Activated naive CD8-positive, alpha-beta T cell treated with anti-CD3 and anti-CD28 coated beads for 36 hours (primary cell): ENCODE measurements at regions not wholly inside any gene's neighbourhood (a gene's known extent, or its start where the extent isn't known, plus 50 kb on each side); places are given as distances from the start of the nearest gene placed in this dataset.

ENCODE experiments used
- DNase-seq: peaks from one replicate; pipeline ENCODE4 v3.0.0; 2021
- H3K27ac Mint-ChIP-seq: one replicate; pipeline ENCODE4 v1.8.0; 2022; ENCODE audit warnings: mild to moderate bottlenecking, moderate library complexity, mixed read lengths
- H3K27me3 Mint-ChIP-seq: one replicate; pipeline ENCODE4 v1.8.0; 2022; ENCODE audit warnings: mild to moderate bottlenecking, mixed read lengths
- H3K36me3 Mint-ChIP-seq: one replicate; pipeline ENCODE4 v1.8.0; 2021; ENCODE audit warnings: mild to moderate bottlenecking, mixed read lengths
- H3K4me1 Mint-ChIP-seq: one replicate; pipeline ENCODE4 v1.8.0; 2021; ENCODE audit warnings: mixed read lengths
- H3K4me3 Mint-ChIP-seq: one replicate; pipeline ENCODE4 v1.8.0; 2022; ENCODE audit warnings: mild to moderate bottlenecking, moderate library complexity, mixed read lengths
- H3K9me3 Mint-ChIP-seq: one replicate; pipeline ENCODE4 v1.8.0; 2022; ENCODE audit warnings: mixed read lengths

GRCh38 chr17:68705714-68706076 lies 104.5 kb upstream of the FAM20A start:
- no peak for DNase-seq
- no peaks in the 10 kb centered on the region for H3K9me3 Mint-ChIP-seq
- no peak overlapping the region for H3K27ac Mint-ChIP-seq
- H3K4me1 Mint-ChIP-seq: no peaks in the 10 kb centered on the region
- H3K36me3 Mint-ChIP-seq: no peaks in the 10 kb centered on the region
- peaks cover 4% of the 10 kb centered on the region for H3K27me3 Mint-ChIP-seq
- H3K4me3 Mint-ChIP-seq: no peak overlapping the region

- Mint-ChIP-seq H3K4me1 (no peaks in the 10 kb centered on the region), H3K9me3 (no peaks in the 10 kb centered on the region), H3K4me3 (no peak overlapping the region), H3K27ac (no peak overlapping the region), H3K27me3 (peaks cover 4% of the 10 kb centered on the region), H3K36me3 (no peaks in the 10 kb centered on the region)
- DNase-seq: no peak
Observed at GRCh38 chr17:68704871-68705713, 103.9 kb upstream of the FAM20A start.

- Mint-ChIP-seq H3K9me3 (peaks cover 3% of the 10 kb centered on the region), H3K4me3 (no peak overlapping the region), H3K27ac (no peak overlapping the region), H3K36me3 (no peaks in the 10 kb centered on the region), H3K4me1 (no peaks in the 10 kb centered on the region), H3K27me3 (peaks cover 6% of the 10 kb centered on the region)
- no peak for DNase-seq
Observed at GRCh38 chr17:68701046-68701445, 99.9 kb upstream of the FAM20A start.

- Mint-ChIP-seq H3K36me3 (no peaks in the 10 kb centered on the region), H3K4me3 (no peak overlapping the region), H3K27me3 (peaks cover 6% of the 10 kb centered on the region), H3K9me3 (peaks cover 3% of the 10 kb centered on the region), H3K4me1 (no peaks in the 10 kb centered on the region), H3K27ac (no peak overlapping the region)
- no peak for DNase-seq
Observed at GRCh38 chr17:68700421-68700820, 99.3 kb upstream of the FAM20A start.

- no peaks in the 10 kb centered on the region for H3K4me1 Mint-ChIP-seq
- no peak overlapping the region for H3K27ac Mint-ChIP-seq
- H3K9me3 Mint-ChIP-seq: peaks cover 3% of the 10 kb centered on the region
- DNase-seq: no peak
- no peaks in the 10 kb centered on the region for H3K36me3 Mint-ChIP-seq
- peaks cover 6% of the 10 kb centered on the region for H3K27me3 Mint-ChIP-seq
- no peak overlapping the region for H3K4me3 Mint-ChIP-seq
Observed at GRCh38 chr17:68699936-68700335, 98.8 kb upstream of the FAM20A start.

- no peak for DNase-seq
Observed at GRCh38 chr17:68698746-68699145, 97.6 kb upstream of the FAM20A start.

GRCh38 chr17:68697850-68698361 lies 96.7 kb upstream of the FAM20A start:
- Mint-ChIP-seq H3K27ac (no peak overlapping the region), H3K36me3 (no peaks in the 10 kb centered on the region), H3K4me1 (no peaks in the 10 kb centered on the region)

More at GRCh38 chr17:68698746-68699145, 97.6 kb upstream of the FAM20A start:
- H3K36me3 Mint-ChIP-seq: no peaks in the 10 kb centered on the region
- no peak overlapping the region for H3K4me3 Mint-ChIP-seq
- no peaks in the 10 kb centered on the region for H3K4me1 Mint-ChIP-seq
- peaks cover 6% of the 10 kb centered on the region for H3K27me3 Mint-ChIP-seq
- no peak overlapping the region for H3K27ac Mint-ChIP-seq
- H3K9me3 Mint-ChIP-seq: peaks cover 3% of the 10 kb centered on the region

GRCh38 chr17:68695659-68696058 lies 94.5 kb upstream of the FAM20A start:
- Mint-ChIP-seq H3K36me3 (no peaks in the 10 kb centered on the region), H3K27me3 (peaks cover 3% of the 10 kb centered on the region), H3K9me3 (peaks cover 3% of the 10 kb centered on the region), H3K4me1 (no peaks in the 10 kb centered on the region), H3K4me3 (no peak overlapping the region), H3K27ac (no peak overlapping the region)
- DNase-seq: no peak

More at GRCh38 chr17:68697850-68698361, 96.7 kb upstream of the FAM20A start:
- no peak for DNase-seq
- peaks cover 3% of the 10 kb centered on the region for H3K9me3 Mint-ChIP-seq
- H3K27me3 Mint-ChIP-seq: peaks cover 6% of the 10 kb centered on the region
- no peak overlapping the region for H3K4me3 Mint-ChIP-seq

- Mint-ChIP-seq H3K27me3 (peaks cover 3% of the 10 kb centered on the region), H3K27ac (no peak overlapping the region), H3K9me3 (peaks cover 3% of the 10 kb centered on the region), H3K36me3 (no peaks in the 10 kb centered on the region), H3K4me1 (no peaks in the 10 kb centered on the region), H3K4me3 (no peak overlapping the region)
- DNase-seq: no peak
Observed at GRCh38 chr17:68694791-68695485, 93.8 kb upstream of the FAM20A start.

- H3K9me3 Mint-ChIP-seq: peaks cover 1% of the 10 kb centered on the region
- no peak overlapping the region for H3K4me3 Mint-ChIP-seq
- H3K27ac Mint-ChIP-seq: no peak overlapping the region
- H3K36me3 Mint-ChIP-seq: no peaks in the 10 kb centered on the region
- no peaks in the 10 kb centered on the region for H3K27me3 Mint-ChIP-seq
- DNase-seq: no peak
- no peaks in the 10 kb centered on the region for H3K4me1 Mint-ChIP-seq
Observed at GRCh38 chr17:68693896-68694295, 92.7 kb upstream of the FAM20A start.

- Mint-ChIP-seq H3K4me1 (no peaks in the 10 kb centered on the region), H3K36me3 (no peaks in the 10 kb centered on the region), H3K27me3 (no peaks in the 10 kb centered on the region)
Observed at GRCh38 chr17:68693466-68693865, 92.3 kb upstream of the FAM20A start.

GRCh38 chr17:68686108-68686988 lies 85.2 kb upstream of the FAM20A start:
- H3K27me3 Mint-ChIP-seq: no peaks in the 10 kb centered on the region
- H3K9me3 Mint-ChIP-seq: no peaks in the 10 kb centered on the region
- no peak overlapping the region for H3K27ac Mint-ChIP-seq
- no peak for DNase-seq
- no peaks in the 10 kb centered on the region for H3K36me3 Mint-ChIP-seq
- H3K4me3 Mint-ChIP-seq: no peak overlapping the region
- no peaks in the 10 kb centered on the region for H3K4me1 Mint-ChIP-seq

More at GRCh38 chr17:68693466-68693865, 92.3 kb upstream of the FAM20A start:
- Mint-ChIP-seq H3K4me3 (no peak overlapping the region), H3K9me3 (peaks cover under 1% of the 10 kb centered on the region), H3K27ac (no peak overlapping the region)
- no peak for DNase-seq

GRCh38 chr17:68684949-68685357 lies 83.8 kb upstream of the FAM20A start:
- no peak for DNase-seq
- no peaks in the 10 kb centered on the region for H3K9me3 Mint-ChIP-seq
- peaks cover 3% of the 10 kb centered on the region for H3K27me3 Mint-ChIP-seq
- H3K4me1 Mint-ChIP-seq: no peaks in the 10 kb centered on the region
- no peak overlapping the region for H3K4me3 Mint-ChIP-seq
- no peaks in the 10 kb centered on the region for H3K36me3 Mint-ChIP-seq
- no peak overlapping the region for H3K27ac Mint-ChIP-seq

- Mint-ChIP-seq H3K27ac (no peak overlapping the region), H3K27me3 (peaks cover 6% of the 10 kb centered on the region), H3K4me1 (no peaks in the 10 kb centered on the region), H3K9me3 (no peaks in the 10 kb centered on the region), H3K36me3 (no peaks in the 10 kb centered on the region), H3K4me3 (no peak overlapping the region)
- DNase-seq: no peak
Observed at GRCh38 chr17:68682903-68683302, 81.7 kb upstream of the FAM20A start.

- Mint-ChIP-seq H3K4me3 (no peak overlapping the region), H3K9me3 (no peaks in the 10 kb centered on the region), H3K4me1 (no peaks in the 10 kb centered on the region), H3K27me3 (peaks cover 11% of the 10 kb centered on the region), H3K27ac (no peak overlapping the region), H3K36me3 (no peaks in the 10 kb centered on the region)
- no peak for DNase-seq
Observed at GRCh38 chr17:68679882-68680281, 78.7 kb upstream of the FAM20A start.
